NCI-H2029 treated with DMSO at 0.1 percent for 48 hours (cell line): ENCODE measurements at regions not wholly inside any gene's neighbourhood (a gene's known extent, or its start where the extent isn't known, plus 50 kb on each side); places are given as distances from the start of the nearest gene placed in this dataset.

Experiments
- DNase-seq: peaks from one replicate; lab custom pipeline; 2025; lab: John Stamatoyannopoulos, UW

DNA sequence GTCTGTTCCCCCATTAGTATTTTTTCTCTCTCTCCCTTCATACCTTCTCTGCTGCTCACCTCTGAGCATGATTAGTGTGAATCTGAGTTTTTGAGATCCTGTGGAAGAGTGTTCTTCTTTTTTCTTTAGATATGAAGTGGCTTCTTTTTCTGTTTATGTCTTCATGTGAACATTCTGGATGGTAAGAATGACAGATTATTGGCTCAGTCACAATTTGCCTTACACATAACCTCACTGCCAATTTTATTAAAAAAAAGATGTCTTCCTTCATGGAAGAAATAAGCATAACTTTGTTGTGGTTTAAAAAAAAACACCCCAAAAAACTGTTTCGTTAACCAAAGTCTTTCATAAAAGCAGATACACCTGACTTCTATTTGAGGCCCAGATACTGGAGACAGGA, 539.1 kb downstream of the PLCL1 start:
- DNase-seq: no peak

DNA sequence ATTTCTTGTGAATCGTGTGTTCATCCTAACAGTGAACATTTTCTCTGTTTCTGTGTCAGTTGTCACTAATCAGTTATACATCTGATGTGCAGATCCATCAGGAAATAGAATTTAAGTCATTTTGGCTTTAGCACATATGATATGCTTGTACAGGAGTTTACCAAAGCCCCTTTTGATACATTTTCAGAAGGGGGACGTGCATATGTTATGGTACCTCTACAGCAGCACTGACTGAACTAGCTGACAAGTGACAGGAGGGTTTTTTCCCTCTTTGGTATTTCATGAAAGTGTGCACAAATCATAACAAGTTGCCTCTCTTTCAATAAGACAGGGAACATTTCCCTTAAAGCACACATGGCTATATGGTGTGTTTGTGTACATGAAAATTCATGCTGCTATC, 536.5 kb downstream of the PLCL1 start:
- no peak for DNase-seq

DNA sequence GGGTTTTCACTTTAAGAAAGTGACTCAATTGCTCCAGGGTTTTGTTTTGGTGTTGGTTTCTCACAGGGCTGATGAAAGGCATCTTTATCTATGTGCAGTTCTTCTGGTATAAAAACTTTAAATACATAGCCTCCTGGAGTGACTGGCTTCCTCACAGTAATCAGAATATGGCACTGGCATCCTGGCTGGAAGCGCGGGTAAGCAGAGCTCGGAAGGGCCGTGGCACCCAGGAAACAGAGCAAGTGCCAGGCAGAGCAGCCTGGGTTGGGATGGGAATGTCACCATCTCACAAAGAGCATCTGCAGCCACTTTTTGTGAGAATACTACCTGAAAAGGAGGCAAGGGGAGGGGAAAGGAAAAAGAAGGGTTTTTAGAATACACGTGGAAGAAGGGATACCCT, 534.7 kb downstream of the PLCL1 start:
- DNase-seq: no peak

DNA sequence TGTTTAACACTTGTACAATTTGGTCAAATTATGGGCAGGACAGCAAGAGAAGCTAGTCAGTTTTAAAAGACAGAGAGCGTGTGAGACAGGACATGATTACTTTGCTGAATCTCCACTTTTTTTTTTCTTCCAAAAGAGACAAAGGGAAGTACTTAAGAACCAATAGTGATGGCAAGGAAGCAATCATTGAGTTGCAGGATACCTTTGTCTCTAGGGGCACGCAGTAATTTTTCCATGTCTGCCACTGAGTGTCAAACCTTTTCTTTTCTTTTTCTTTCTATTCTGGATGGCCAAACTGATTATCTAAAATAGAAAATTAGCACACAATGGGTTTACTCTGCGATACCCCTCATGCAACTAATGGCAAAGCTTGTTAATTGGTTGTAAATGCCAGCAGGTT, 533.0 kb downstream of the PLCL1 start:
- DNase-seq: no peak

DNA sequence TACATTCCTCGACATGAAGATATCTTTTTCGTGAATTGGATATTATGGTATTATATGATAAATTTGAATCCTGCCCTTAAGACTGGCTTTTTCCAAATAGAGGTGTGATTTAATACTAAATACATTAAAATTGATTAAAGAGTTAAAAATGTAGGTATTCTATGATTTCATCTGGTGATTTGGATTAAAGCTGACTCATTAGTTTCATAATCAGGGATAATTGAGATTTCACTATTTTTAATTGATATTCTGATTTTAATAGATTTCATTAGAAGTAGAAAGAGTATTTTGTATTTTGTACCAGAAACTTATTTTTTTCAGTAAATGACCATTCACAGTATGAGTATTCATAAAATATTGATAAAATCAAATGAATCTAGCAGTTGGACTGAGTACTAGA, 524.1 kb downstream of the PLCL1 start:
- DNase-seq: no peak

DNA sequence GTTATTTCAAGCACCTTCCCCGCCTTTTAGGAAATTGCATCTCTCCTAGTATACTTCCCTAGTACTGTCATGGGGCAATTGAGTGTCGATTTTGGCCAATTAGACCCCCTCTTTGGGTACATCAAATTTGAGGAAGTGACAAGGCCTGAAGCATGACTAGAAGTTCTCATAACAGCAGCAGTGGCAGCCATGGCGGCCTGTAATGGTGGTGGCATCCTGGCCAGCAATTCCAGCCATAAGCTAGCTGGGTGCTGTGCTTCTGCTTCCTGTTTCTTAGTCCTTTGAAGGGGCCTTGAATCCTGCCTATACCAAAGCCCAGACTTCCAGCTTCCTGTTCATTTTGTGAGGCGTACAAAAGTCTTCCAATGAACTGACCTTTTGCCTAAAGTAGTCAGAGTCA, 523.1 kb downstream of the PLCL1 start:
- DNase-seq: no peak

DNA sequence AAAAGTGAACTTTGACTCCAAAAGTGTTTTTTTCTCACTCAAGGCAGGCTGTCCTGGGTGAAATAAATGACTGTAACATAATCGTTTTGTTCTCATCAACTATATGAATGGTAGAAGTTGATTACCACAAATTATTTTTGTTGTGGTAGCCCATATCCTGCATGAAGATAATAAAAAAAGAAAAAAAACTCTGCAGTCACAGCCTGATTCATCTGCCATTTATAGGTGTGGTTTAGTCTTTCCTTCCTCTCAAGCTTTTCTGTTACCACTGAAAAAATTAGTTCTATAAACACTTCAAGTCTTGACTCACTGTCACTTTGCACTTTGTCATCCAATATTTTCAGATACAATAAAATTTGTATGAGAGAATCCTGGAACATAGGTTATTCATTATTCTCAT, 522.0 kb downstream of the PLCL1 start:
- no peak for DNase-seq

DNA sequence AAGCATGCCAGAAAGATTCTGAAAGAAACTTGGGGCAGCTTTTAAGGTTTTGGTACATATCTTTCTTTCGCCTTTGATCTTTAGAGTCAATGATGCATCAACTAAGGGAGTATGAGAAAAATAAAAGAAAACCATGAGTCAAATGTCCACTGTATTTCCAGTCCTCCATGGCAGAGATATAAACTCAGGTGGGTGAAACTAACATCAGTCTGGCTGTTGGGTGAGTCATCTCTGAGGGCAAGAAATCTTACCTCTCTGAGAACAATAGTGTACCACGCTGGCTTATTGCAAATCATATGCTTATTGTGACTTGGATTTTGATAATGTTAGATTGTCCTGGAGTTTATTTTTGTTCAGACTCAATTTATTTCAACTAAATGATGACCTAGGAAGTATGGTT, 521.0 kb downstream of the PLCL1 start:
- DNase-seq: no peak

DNA sequence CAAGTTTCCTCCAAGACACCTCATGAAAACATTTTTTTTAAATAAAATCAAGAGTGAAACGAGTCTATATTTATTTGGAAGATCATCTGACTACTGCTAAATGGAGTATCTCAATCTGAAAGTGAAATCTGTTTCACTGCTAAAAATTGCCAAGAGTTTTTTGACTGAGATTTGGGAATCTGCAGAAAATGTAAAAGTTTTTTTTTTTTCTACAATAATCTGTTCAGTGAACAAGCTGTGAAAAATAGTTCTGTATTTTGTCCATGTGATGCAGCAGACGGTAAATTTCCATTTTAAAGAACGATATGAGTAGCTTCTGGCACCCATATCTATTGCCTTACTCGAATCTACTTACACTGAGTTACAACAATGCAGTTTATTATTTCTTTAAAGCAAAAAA, 519.7 kb downstream of the PLCL1 start:
- DNase-seq: no peak

DNA sequence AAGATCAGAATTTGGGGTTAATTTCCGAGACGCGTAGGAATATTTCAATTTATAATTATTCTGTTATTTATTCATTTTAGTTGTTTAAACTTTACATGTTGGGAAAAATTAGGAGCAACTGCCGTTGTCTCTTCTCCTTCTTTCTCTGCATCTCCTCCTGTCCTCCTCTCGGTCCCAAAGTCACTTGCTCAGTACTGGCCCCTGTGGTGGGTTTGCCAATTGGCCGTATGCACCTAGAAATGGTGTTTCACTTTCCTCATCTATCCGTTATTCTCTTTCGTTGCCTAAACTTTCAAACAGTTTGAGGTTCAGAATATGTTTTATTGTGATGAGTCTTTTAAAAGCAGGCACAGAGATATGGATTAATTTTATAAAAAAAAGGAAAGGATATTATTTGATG, 517.9 kb downstream of the PLCL1 start:
- DNase-seq: no peak

DNA sequence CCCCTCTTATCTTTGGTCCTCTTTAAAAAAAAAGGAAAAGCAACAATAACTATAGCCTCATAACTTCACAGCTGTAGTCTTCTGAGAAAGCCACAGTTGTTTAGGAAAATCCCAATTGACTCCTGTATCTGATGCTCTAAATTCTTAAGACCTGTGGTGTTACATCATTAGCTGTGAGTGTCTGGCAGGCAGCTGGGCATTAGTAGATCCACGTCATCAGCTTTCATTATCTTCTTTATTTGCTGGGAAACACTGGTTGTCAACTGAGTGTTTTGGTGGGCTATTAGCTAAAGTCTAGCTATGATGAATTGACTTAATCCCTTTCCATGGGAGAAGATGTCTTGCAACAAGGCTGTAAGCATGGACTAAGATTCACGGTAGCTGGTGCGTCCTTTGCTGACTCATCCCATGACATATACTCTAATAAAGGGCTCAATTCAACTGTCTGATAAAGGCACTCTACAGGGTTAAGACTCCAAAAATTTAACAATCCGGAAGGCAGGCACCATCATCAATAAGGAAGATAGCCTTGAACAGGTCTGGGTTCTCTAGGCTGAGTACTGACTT, 517.2 kb downstream of the PLCL1 start:
- no peak for DNase-seq

DNA sequence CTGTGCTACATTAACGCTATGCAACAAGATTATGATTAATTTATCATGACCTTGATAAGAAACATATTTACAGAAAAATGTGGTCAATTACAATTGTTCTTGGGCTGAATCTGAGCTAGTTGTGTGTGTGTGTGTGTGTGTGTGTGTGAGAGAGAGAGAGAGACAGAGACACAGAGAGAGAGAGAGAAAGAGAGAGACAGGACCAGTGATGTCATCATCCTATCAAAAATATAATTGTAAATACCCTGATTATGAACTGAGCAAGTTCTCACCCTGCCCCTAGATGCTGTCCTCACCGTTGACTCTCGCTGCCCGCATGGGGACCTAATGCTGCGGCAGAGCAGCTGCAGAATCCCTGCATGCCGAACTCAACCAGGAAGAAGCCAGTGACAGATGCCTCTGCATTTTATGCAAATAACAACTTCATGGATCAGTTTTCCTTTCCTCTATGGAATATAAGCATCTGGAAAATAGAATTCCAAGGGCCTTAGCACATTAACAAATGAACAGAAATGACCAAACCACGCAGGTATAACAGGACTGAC, 512.5 kb downstream of the PLCL1 start:
- DNase-seq: no peak

DNA sequence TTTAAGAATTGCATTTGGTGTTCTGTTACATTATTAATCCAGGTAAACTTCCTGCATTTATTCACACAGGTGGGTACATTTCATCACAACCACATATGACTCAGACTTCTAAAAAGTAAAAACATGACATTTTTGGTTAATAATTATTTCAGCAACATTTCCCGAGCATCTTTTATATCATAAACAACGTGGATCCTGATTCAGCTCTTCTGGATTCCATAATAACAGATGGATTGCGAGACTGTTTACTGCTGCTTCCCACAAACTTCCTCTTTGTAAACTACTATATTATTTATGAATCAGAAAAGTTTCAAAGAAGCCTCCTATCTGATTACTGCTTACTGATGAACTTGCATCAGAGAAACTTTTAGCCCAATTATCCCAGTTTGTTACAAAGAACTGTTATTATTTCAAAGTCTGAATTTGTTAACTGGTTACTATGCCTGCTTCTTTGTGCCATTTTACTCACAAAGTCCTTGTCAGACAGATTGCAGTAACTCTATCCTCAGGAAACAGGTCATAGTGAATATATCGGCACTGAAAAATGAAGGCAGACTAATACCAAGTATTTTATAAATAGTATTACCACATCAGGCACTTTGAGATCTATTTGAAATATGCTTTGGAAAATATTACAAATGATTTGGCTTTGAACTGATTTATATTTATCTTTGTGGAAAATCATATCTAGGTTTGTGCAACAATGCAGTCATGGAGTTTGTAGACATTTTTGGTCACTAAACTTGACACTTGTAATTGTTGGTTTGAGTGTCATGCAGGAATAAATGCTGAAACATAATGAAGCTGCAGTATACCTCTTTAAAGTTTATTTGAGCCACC, 511.6 kb downstream of the PLCL1 start:
- DNase-seq: no peak

DNA sequence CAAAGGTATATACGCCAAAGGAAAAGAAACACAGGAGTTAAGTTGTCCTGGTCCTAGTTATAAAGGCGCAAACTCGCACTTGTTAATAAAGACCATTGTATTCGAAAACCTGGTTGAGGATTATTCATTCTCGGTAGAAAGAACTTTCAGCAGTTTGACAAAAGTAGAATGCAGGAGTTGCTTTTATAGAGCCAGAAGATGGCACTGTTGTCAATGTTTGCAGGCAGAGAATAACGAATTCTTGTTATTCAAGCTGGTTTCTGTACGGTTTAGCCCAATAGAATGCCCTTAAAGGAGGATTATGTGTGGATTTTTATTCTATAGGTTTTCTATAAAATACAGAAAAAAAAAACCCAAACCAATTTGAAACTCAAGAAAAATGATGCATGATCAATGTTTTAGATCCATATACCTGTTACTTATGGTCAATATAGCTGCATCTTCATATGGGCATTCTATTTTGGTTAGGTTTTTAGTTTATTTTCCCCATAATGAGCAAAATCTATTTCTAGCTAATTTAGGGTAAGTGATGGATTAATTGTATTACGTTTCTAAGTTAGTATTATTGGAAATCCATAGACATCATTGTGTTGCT, 510.3 kb downstream of the PLCL1 start:
- peak; percentile 4 for DNase-seq

DNA sequence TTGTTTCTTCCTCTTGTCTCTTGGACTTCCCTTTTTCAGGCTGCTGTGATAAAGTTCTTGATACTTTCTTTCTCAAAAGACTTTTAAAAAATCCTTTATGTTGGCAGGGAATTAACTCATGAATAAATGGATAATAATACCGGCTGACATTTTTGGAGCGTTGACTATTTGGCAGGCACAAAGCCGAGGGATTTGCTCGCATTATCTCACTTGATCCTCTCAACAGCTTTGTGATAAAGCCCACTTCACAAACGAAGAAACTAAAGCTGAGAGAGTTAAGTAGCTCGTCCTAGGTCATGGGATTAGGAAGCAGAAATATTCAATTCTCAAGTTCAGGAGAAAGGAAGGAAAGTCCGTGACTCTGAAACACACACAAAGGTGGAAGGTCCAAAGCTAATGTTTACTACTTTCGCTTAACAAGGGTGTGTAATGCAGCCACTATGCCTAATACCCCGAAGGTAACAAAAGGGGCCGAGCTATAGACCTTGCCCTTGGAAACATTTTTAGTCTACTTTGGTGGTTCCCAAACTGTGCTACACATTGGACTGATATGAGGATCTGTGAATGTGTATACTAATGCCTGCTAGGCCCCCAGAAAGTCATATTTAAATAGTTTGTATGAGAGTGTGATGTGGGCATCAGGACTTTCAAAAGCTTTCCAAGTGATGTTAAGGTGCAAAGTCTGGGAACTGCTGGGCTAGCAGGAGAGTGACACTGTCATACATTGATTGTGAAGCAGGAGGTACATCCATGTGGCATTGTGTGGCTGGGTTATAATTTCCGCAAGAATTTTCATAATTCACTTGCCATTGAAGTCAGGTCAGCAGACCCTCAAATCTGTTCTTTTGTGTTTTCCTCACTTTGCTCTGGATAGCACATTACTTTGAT, 508.4 kb downstream of the PLCL1 start:
- DNase-seq: no peak

DNA sequence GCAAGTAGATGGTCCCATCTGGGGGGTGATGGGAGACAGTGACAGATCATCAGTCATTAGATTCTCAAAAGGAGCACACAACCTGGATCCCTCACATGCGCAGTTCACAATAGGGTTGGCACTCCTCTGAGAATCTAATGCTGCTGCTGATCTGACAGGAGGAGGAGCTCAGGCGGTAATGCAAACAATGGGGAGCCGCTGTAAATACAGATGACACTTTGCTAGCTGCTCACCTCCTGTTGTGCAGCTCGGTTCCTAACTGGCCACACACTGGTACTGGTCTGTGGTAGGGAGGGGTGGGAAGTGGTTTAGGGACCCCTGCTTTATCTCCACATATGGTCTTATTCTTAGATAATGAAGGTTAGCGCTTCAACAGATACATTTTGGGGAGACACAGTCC, 506.6 kb downstream of the PLCL1 start:
- no peak for DNase-seq

DNA sequence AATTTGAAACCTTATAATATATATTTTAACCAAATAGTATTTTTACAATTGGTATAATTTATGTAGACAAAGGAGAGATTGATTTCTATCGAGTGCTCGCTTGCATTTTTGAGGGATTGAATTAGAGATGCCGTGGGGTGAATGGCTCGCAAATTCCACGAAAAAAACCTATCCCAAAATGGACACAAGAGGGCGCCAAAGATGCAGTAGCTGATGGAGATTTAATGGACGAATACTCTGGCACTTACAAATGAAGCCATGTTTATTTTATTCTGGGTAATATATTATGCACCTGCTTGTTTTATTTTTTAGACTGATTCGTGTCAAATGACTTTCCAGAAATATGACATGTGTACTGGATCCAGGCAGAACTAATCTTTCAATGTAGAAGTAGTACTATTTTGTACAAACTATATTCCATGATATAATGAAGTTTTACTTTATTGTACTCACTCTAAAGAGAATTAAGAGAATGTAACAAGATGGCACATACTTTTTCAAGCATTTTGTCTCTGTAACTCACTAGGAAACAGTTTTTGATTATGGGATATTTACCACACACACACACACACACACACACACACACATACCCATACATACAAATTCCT, 505.4 kb downstream of the PLCL1 start:
- DNase-seq: peak; percentile 47

DNA sequence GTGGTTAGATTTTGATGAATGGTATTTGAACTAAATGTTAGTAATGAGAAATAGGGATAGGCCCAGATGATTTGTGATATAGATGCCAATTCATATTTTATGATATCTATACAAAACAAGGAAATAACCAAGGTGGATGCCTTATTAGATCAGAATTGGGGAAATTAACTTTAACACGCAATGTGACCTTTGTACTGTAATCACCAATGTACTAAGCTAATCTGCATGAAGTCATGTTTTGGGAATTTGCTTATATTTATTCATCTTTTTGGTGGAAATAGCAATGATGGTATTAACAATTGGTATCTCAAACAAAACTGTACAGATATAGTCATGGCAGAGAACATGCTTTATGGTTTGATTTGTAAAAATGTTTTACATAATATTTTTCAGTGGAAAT, 504.7 kb downstream of the PLCL1 start:
- DNase-seq: no peak

DNA sequence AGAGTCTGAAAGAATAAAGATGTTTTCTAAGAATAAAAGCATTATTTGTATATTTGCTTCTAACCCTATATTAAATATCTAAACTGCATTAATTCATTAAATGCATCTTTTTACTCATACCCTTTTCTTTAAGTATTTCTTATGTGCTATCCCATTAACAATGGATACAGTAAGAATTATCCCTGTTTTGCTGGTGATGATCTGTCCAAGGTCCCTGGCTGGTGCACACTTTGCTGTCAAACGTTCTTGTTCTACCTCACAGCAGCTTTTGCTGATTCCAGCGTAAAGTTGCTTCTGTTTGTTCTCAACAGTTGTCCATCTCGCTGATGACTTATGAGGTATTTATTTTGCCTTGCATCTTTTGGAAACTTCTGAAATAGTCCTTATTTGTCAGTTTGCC, 504.0 kb downstream of the PLCL1 start:
- DNase-seq: no peak

DNA sequence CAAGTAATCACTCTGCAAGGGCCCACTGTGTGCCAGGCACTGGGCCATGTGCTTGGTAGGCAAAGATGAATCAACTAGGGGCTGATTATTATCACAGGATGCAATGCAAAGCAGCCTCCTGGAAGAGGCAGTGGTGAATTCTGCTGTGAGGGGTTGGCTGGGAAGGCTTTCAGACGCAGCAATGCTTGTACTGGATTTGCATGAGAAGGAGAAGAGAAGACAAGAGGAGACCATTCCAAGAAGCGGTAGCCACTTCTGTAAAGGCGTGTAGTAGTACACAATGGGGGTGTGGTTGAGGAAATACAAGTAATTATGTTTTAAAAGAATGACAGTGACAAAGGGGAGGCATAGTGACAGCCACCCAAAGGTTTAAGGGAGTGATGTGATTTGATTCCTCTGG, 502.7 kb downstream of the PLCL1 start:
- DNase-seq: no peak

DNA sequence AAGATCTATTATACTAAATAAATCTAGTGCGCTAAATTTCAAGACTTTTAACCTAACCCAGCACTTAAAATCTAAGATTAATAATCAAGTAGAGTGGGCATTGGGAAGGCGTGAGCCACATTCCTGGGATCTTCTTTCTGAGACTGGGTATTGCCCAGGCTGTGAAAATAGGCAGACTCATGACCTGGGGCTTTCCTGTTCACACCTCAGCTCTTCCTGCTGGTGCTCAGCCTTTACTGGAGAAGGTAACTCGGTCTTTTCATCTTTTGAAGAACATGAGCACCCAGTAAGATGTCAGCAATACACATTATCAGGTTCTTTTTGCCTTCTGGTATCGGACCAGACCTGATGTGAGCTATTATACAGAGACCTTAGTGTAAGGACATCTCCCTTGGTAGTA, 500.5 kb downstream of the PLCL1 start:
- no peak for DNase-seq

DNA sequence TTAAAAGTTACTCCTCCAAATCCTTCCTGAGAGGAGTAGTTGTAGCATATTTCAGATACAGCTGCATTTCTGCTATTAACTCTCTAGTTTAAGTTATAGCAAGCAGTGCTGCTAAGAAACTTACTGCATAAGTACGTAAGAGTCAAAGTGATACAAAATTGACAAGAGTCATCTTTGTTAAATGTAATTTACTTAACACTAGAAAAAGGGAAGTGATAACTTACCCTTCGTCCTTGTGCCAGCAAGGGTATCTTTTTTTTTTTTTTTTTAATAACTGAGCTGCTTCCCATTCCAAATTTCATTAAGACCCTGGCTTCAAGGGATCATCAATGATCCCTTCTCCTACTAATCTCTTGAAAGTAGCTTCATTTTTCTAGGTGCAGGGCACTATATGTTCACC, 493.0 kb downstream of the PLCL1 start:
- DNase-seq: no peak
